Mucosa of rectum (tissue), 2 donors: ENCODE measurements at regions not wholly inside any gene's neighbourhood (a gene's known extent, or its start where the extent isn't known, plus 50 kb on each side); places are given as distances from the start of the nearest gene placed in this dataset.

ENCODE experiments used
- H3K27ac ChIP-seq, 2 donors: one replicate each; pipeline ENCODE4 v1.7.0; 2013; ENCODE audit warnings: inconsistent platforms in 2 of 2, low read depth in 2 of 2, low read length in 2 of 2
- H3K27me3 ChIP-seq, 2 donors: one replicate each; pipeline ENCODE4 v1.7.0; 2013; ENCODE audit warnings: low read length in 2 of 2; ENCODE audit not compliant: control insufficient read depth in 2 of 2, insufficient read depth in 2 of 2
- H3K36me3 ChIP-seq, 2 donors: one replicate each; pipeline ENCODE4 v1.7.0; 2013; ENCODE audit warnings: low read length in 2 of 2; ENCODE audit not compliant: control insufficient read depth in 2 of 2, insufficient read depth in 2 of 2
- H3K4me1 ChIP-seq, 2 donors: one replicate each; pipeline ENCODE4 v1.7.0; 2013; ENCODE audit warnings: low read length in 2 of 2, mild to moderate bottlenecking in 1 of 2; ENCODE audit not compliant: control insufficient read depth in 2 of 2, insufficient read depth in 2 of 2
- H3K4me3 ChIP-seq, 2 donors: one replicate each; pipeline ENCODE4 v1.7.0; 2013; ENCODE audit warnings: low read length in 2 of 2
- H3K9ac ChIP-seq, 2 donors: one replicate each; pipeline ENCODE4 v1.7.0; 2013; ENCODE audit warnings: low read length in 2 of 2, low read depth in 1 of 2, mild to moderate bottlenecking in 1 of 2
- H3K9me3 ChIP-seq, 2 donors: one replicate each; pipeline ENCODE4 v1.7.0; 2013; ENCODE audit warnings: low read length in 2 of 2; ENCODE audit not compliant: control insufficient read depth in 2 of 2
- donor health status: healthy.
- donor health status: Normal muscosa, but diverticular disease.

DNA sequence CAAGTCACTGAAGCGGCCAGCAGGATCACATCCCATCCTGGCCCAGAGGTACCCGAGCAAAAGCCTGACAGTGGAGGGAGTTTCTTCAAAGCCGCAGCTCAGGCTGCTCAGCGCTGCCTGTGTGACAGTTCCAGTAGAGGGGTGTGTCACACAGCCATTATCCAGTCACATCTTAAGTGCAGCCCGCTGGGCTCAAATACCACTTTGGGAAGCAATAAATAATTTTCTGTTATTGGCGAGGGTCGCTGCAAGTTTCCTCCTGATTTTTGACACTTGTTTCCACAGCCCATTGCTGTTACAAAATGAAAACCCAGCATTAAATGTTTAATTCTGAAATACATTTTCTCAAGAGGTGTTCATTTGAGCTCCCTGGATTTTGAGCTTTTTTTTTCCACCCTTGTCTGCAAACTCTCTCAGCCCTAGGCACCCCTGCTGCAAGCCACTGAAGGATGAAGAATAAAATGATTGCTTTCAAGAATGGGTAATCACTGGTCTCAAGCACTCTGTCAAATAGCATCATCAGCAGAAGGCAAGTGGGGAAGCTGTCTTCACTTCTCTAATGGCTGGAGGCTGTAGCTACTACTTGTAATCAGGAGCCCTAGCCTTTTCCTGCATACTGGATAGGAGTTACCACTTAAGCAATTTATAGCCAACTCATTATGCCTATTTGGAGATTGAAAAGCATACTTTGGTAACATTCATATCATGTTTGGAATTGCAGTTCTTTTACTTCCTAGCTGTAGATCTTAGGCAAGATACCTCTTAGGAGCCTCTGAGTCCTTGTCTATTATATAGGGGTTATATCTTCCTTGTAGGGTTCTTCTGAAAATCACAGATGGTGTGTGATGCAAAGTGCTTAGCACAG lies 373.7 kb downstream of the METTL15 start:
- Histone ChIP-seq H3K27ac (no peak overlapping the region), H3K27me3 (no peaks in the 10 kb centered on the region), H3K9me3 (no peaks in the 10 kb centered on the region), H3K4me1 (no peaks in the 10 kb centered on the region), H3K4me3 (no peak overlapping the region), H3K36me3 (no peaks in the 10 kb centered on the region), H3K9ac (no peak overlapping the region)

- Histone ChIP-seq H3K9me3 (no peaks in the 10 kb centered on the region), H3K4me3 (no peak overlapping the region), H3K27me3 (no peaks in the 10 kb centered on the region), H3K4me1 (no peaks in the 10 kb centered on the region), H3K27ac (no peak overlapping the region), H3K9ac (no peak overlapping the region), H3K36me3 (no peaks in the 10 kb centered on the region)
Observed at GRCh38 chr11:28480406-28480805, 372.2 kb downstream of the METTL15 start.

GRCh38 chr11:28476864-28477263 lies 368.7 kb downstream of the METTL15 start:
- H3K9me3 ChIP-seq = no peaks in the 10 kb centered on the region
- H3K4me3 ChIP-seq = no peak overlapping the region
- no peak overlapping the region for H3K27ac ChIP-seq
- H3K4me1 ChIP-seq = no peaks in the 10 kb centered on the region
- no peak overlapping the region for H3K9ac ChIP-seq
- H3K27me3 ChIP-seq = no peaks in the 10 kb centered on the region
- H3K36me3 ChIP-seq = no peaks in the 10 kb centered on the region

GRCh38 chr11:28476049-28476448 lies 367.9 kb downstream of the METTL15 start:
- Histone ChIP-seq H3K4me3 (no peak overlapping the region), H3K27ac (no peak overlapping the region), H3K9me3 (no peaks in the 10 kb centered on the region), H3K36me3 (no peaks in the 10 kb centered on the region), H3K9ac (no peak overlapping the region), H3K4me1 (no peaks in the 10 kb centered on the region), H3K27me3 (no peaks in the 10 kb centered on the region)

GRCh38 chr11:28472904-28473303 lies 364.7 kb downstream of the METTL15 start:
- Histone ChIP-seq H3K9ac (no peak overlapping the region), H3K4me3 (no peak overlapping the region), H3K27me3 (no peaks in the 10 kb centered on the region), H3K36me3 (no peaks in the 10 kb centered on the region), H3K9me3 (no peaks in the 10 kb centered on the region), H3K4me1 (no peaks in the 10 kb centered on the region), H3K27ac (no peak overlapping the region)

DNA sequence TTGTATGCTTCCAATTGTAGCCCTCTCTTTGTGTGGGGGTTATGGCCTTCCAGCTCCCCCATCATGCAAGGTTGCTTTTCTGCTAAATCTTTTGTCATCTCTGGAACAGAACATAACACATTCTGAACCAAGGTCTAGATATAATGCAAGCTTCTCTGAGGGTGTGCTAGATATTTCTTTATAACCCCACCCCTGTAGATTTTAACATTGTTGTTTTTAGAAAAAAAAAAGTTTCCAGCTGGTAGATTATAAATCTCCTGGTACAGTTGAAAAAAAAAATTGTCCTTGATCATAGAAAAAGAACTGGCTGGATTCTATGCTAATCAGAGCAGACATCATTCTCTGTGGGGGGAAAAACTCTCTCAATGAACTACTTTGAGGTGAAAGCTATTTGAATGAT lies 363.3 kb downstream of the METTL15 start:
- Histone ChIP-seq H3K4me1 (no peaks in the 10 kb centered on the region), H3K27ac (no peak overlapping the region), H3K27me3 (no peaks in the 10 kb centered on the region), H3K4me3 (no peak overlapping the region), H3K9ac (no peak overlapping the region), H3K36me3 (no peaks in the 10 kb centered on the region), H3K9me3 (no peaks in the 10 kb centered on the region)

DNA sequence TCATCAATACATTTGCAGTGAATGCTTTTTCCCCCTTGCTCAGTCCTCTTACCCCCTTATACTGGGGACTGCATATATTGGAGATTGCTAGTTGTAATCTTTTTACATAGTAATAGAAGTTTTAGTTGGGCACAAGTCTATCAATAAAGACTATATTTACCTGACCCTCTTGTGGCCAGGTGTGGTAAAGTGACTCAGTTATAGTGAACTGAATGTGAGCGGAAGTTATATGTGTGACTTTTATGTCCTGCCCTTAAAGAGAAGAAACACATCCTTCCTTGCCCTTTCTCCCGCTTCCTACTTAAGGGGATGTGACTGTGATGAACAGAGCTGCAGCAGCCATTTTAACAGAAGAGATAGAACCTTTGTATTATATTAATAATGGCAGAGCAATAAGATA lies 362.0 kb downstream of the METTL15 start:
- H3K27me3 ChIP-seq = no peaks in the 10 kb centered on the region
- H3K9me3 ChIP-seq = no peaks in the 10 kb centered on the region
- H3K27ac ChIP-seq = no peak overlapping the region
- no peak overlapping the region for H3K9ac ChIP-seq
- no peaks in the 10 kb centered on the region for H3K36me3 ChIP-seq
- no peak overlapping the region for H3K4me3 ChIP-seq
- no peaks in the 10 kb centered on the region for H3K4me1 ChIP-seq

DNA sequence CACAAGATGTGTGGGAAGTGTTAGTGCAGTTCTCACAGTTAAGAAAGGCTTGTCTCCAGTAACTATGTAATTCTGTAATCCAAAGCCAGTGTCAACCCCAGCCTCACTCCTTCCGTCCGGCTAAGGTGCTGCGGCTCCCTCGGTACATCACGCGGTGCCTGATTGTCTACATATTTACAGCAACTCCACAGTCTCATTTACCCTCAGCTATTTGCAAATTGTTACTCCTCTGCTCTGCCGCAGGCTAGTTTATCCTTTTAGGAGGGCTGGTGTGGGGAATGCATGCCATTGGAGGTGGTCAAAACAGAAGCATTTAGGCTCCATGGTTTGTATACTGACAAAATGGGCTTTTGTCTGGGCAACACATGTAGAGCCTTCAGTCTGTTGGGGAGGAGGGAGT lies 358.3 kb downstream of the METTL15 start:
- Histone ChIP-seq H3K9me3 (no peaks in the 10 kb centered on the region), H3K4me1 (no peaks in the 10 kb centered on the region), H3K27ac (no peak overlapping the region)

DNA sequence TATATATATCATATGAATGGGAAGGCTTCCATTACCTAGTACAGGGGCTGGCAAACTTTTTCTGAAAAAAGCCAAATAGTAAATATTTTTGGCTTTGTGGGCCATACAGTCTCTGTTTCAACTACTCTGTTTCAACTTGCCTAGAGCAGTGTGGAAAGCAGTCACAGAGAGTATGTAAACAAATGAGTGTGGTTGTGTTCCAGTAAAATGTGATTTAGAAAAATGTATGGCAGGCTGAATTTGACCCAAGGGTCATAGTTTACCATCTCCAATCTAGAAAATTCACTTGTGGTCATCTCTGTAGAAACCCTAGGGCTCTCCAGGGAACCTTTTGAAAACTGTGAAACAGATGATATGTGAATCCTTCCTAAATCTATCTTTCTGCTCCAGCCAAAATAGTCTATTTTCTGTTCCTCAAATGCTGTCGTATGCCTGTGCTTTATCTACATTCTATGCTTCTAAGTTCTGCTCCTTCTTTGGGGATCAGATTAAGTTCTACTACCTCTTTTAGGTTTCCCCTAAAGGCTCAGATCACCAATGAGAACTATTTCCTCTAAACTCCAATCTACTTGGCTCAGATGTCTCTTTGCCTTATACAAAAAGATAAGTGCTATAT lies 356.2 kb downstream of the METTL15 start:
- H3K4me1 ChIP-seq = no peaks in the 10 kb centered on the region
- no peaks in the 10 kb centered on the region for H3K9me3 ChIP-seq
- no peaks in the 10 kb centered on the region for H3K27me3 ChIP-seq
- no peak overlapping the region for H3K27ac ChIP-seq
- no peak overlapping the region for H3K9ac ChIP-seq
- no peak overlapping the region for H3K4me3 ChIP-seq
- no peaks in the 10 kb centered on the region for H3K36me3 ChIP-seq

More for the DNA sequence above, 358.3 kb downstream of the METTL15 start:
- H3K36me3 ChIP-seq = no peaks in the 10 kb centered on the region
- no peak overlapping the region for H3K9ac ChIP-seq
- H3K4me3 ChIP-seq = no peak overlapping the region
- H3K27me3 ChIP-seq = no peaks in the 10 kb centered on the region

DNA sequence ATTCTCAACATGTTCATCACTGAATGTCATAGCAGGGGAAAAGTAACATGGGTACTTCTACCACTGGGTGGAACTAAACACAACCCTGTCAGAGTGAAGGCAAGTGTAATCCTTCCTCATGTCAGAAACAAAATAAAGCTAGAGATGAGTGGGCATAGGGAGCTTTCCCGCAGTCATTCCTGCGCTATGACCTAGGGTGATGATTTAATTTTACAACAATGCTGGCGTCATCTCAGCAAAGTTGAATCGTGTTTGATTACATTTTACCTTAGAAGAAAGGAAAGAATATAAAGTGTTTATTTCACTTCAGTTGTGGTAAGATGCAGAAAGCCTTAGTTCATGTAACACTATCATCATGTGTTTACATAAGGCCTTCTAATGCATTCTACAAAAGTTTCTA lies 355.6 kb downstream of the METTL15 start:
- Histone ChIP-seq H3K27me3 (no peaks in the 10 kb centered on the region), H3K9me3 (no peaks in the 10 kb centered on the region), H3K4me1 (no peaks in the 10 kb centered on the region), H3K4me3 (no peak overlapping the region), H3K36me3 (no peaks in the 10 kb centered on the region), H3K9ac (no peak overlapping the region), H3K27ac (no peak overlapping the region)
